Lung (tissue), 11 donors: ENCODE measurements at regions not wholly inside any gene's neighbourhood (a gene's known extent, or its start where the extent isn't known, plus 50 kb on each side); places are given as distances from the start of the nearest gene placed in this dataset.

Source experiments
- ATAC-seq: fragments of 200-7000 bp; cut with Tn5 transposase; one replicate; pipeline ENCODE4 v1.9.1; 2020; ENCODE audit warnings: moderate number of reproducible peaks; ENCODE audit not compliant: insufficient read depth, low FRiP score
- DNase-seq, 3 donors: peaks; one replicate each; pipeline ENCODE4 v3.0.0-alpha.2; 2013 to 2017
- H3K27ac ChIP-seq, 2 donors: one replicate each; pipeline ENCODE4 v1.5.1; 2013; ENCODE audit warnings: mild to moderate bottlenecking in 2 of 2, moderate library complexity in 2 of 2, control low read depth in 1 of 2, inconsistent platforms in 1 of 2, low read depth in 1 of 2, low read length in 1 of 2
- H3K27me3 ChIP-seq, 3 donors: one replicate each; pipeline ENCODE4 v1.5.1; 2013; ENCODE audit warnings: low read length in 2 of 3; ENCODE audit not compliant: control insufficient read depth in 3 of 3, insufficient read depth in 3 of 3
- H3K36me3 ChIP-seq, 4 donors: one replicate each; pipeline ENCODE4 v1.5.1; 2013; ENCODE audit warnings: low read length in 4 of 4, mild to moderate bottlenecking in 1 of 4, moderate library complexity in 1 of 4; ENCODE audit not compliant: control insufficient read depth in 4 of 4, insufficient read depth in 4 of 4
- H3K4me1 ChIP-seq, 5 donors: one replicate each; pipeline ENCODE4 v1.5.1; 2013; ENCODE audit warnings: low read length in 5 of 5, mild to moderate bottlenecking in 2 of 5, moderate library complexity in 1 of 5; ENCODE audit not compliant: control insufficient read depth in 5 of 5, insufficient read depth in 5 of 5
- H3K4me3 ChIP-seq: one replicate; pipeline ENCODE4 v1.5.1; 2013; ENCODE audit warnings: mild to moderate bottlenecking, control low read depth, moderate library complexity
- H3K9ac ChIP-seq, 2 donors: one replicate each; pipeline ENCODE4 v1.5.1; 2013; ENCODE audit warnings: low read length in 2 of 2, control low read depth in 1 of 2; ENCODE audit not compliant: insufficient read depth in 1 of 2
- H3K9me3 ChIP-seq, 4 donors: one replicate each; pipeline ENCODE4 v1.5.1; 2013; ENCODE audit warnings: low read length in 3 of 4, mild to moderate bottlenecking in 1 of 4, moderate library complexity in 1 of 4; ENCODE audit not compliant: control insufficient read depth in 4 of 4, insufficient read depth in 3 of 4
- CTCF ChIP-seq: IDR thresholded peaks from 2 replicates; pipeline ENCODE4 v1.5.1; 2012; ENCODE audit warnings: mild to moderate bottlenecking; ENCODE audit errors: control extremely low read depth, extremely low read depth
- WGBS, 2 donors: extraction: QIAGEN DNeasy Blood & Tissue Kit; methylation state at CpG; one replicate each; pipeline ENCODE4 v1.1.7; 2013; 5-methylcytosine and 5-hydroxymethylcytosine counted together
- donor health status: control.
- donor health status: control.
- donor health status: Bipolar disorder and iron deficiency.
- donor health status: healthy.
- donor health status: DM: yes; HTN: yes; CAD: no.

DNA sequence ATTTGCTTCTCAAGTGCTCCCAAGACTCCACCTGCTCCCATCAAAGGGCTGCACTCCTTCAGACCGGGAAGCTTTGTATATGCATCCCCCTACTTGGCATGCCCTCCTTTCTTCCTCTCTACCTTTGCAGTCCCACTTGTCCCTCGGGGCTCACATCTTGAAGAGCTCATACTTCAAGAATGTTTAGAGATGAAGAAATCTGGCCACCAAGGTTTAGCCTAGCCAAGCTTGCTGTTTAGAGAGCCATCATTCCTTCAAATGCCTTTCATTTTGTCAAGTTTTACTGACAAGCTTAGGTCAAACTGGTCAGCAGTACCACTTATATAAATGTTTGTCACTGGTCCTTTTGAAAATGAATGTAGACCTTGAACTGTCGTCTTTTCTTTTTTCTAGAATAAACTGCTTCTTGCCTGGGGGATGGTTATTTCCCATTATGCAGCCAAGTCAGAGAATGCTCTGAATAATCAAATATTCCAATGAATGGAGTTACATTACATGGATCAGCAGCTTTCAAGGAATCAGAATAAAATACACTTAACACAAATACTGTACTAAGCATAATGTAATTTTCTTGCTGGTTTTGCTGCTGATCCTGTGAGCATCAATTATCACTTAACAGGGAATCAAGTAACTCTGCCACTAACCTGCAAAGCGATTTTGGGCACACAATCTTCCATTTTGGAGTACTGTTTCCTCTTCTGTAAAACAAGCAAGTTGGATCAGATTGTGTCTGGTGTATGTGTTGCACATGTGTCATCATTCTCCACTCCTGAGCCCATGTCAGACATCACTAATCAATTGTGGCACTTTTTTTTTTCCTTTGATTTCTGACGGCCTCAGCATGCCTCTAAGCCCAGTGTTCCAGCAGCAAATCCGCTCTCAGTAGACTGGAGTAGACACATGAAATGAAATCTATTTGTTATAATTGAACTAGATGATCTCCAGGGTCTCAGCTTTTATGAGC, 357.9 kb downstream of the PTEN start:
- H3K27me3 ChIP-seq = no peaks in the 10 kb centered on the region
- DNase-seq (no peak), ATAC-seq (no peak)
- no peaks in the 10 kb centered on the region for H3K9me3 ChIP-seq
- no peaks in the 10 kb centered on the region for H3K36me3 ChIP-seq
- H3K4me3 ChIP-seq = no peak overlapping the region
- H3K9ac ChIP-seq = no peak overlapping the region
- no peak overlapping the region for H3K27ac ChIP-seq
- H3K4me1 ChIP-seq = peaks cover 0 to 18% (median 5%) of the 10 kb centered on the region in 5 donors
- TF ChIP-seq CTCF = no peak
- WGBS, 2 donors = 67 to 78% methylated on average over 6 of the region's 6 CpGs

GRCh38 chr10:88222881-88223280, 359.5 kb downstream of the PTEN start:
- peaks cover 0 to 34% (median 10%) of the 10 kb centered on the region in 5 donors for H3K4me1 ChIP-seq
- TF ChIP-seq CTCF = no peak
- WGBS, 2 donors = 82 to 86% methylated on average over 1 of the region's 1 CpG
- no peaks in the 10 kb centered on the region for H3K27me3 ChIP-seq
- H3K4me3 ChIP-seq = no peak overlapping the region
- H3K9me3 ChIP-seq = no peaks in the 10 kb centered on the region
- no peak overlapping the region for H3K27ac ChIP-seq
- H3K9ac ChIP-seq = no peak overlapping the region
- DNase-seq (no peak), ATAC-seq (no peak)
- no peaks in the 10 kb centered on the region for H3K36me3 ChIP-seq
